HG02938 (cell line): ENCODE measurements at regions not wholly inside any gene's neighbourhood (a gene's known extent, or its start where the extent isn't known, plus 50 kb on each side); places are given as distances from the start of the nearest gene placed in this dataset.

Source experiments
- ATAC-seq: cut with Tn5 transposase; IDR thresholded peaks from one replicate; pipeline ENCODE4 v1.9.1; 2021; ENCODE audit warnings: mild to moderate bottlenecking, moderate library complexity; ENCODE audit not compliant: unreplicated experiment

DNA sequence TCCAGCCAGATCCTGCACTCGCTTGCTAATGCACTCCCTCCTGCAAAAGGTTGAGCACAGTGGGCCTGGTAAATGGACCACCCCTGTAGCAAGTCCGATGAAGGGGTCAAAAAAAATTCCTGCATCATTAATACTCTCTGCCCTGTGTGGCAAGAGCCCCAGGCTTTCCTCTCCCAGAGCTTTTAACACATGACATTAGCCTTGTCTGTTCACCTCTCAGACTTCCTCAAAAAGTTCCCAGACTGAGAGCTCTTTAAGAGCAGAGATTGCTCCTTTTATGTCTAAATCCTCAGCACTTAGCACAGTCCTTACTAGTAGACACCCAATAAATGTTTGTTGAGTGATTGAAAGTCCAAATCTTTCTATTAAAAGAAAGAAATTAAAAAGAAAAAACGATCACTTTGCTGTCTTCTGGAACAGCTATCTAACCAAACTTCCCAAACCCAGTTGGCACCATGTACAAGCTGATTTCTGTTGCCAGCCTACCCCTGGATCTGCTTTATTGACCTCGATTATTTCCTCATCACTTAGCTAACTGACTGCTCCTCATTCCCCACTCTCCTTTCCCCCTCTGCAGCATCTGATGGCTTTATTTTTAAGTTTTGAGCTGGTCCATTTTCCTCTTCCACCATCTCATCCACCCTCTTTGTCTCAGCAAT lies 209.8 kb downstream of the ENC1 start:
- no peak for ATAC-seq

- ATAC-seq: no peak
Measured at GRCh38 chr5:74429495-74429894, 211.0 kb downstream of the ENC1 start.

GRCh38 chr5:74428876-74429275 lies 211.7 kb downstream of the ENC1 start:
- ATAC-seq: no peak

DNA sequence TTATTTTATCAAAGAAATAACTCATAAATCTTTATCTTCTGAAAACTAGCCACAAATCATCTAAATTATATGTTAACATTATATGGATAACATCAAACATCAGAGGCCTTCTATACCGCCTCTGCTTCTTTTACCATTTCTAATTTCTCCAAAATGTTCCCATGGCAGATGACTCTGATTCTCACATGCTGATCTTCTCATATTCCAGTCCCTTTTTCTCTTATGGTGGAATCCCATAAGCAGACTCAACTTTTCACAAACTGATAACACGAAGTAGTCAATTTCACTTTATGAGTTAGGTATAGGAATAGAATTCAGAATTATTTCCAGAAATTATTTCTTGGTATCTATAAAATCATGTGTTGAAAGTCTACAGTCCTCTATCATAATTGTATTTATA lies 212.3 kb downstream of the ENC1 start:
- ATAC-seq: no peak

DNA sequence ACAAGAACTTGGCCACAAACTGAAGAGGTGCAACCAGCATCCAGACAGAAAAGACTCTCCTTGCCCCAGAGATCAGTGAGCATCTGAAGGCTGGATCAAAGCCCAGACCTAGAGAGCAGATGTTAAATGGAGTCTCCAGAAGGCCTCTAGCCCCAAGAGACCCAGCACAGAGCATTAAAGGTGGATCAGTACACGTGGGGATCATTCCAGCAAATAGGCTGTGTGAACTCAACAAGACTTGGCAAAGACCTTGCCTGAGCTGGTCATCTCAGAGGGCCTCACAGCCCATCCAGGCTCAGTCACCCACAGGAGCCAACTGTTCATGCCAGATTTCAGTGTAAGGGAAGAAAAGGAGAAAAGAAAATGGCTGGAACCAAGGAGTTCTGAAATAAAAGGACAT lies 214.0 kb downstream of the ENC1 start:
- ATAC-seq: no peak

- no peak for ATAC-seq
Measured at GRCh38 chr5:74424162-74424868, 216.2 kb downstream of the ENC1 start.

DNA sequence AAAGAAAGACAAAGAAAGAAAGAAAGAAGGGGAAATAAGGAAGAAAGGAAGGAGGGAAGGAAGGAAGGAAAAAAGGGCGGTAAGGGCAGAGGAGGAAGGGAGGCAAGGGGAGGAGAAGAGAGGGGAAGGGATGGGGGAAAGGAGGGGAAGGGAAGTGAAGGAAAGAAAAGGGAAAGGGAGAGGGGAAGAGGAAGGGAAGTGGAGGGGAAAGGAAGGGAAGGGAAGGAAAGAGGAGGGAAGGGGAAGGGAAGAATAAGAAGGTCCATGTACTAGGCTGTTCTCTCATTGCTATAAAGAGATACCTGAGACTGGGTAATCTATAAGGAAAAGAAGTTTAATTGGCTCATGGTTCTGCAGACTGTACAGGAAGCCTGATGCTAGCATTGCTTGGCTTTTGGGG lies 217.1 kb downstream of the ENC1 start:
- no peak for ATAC-seq

DNA sequence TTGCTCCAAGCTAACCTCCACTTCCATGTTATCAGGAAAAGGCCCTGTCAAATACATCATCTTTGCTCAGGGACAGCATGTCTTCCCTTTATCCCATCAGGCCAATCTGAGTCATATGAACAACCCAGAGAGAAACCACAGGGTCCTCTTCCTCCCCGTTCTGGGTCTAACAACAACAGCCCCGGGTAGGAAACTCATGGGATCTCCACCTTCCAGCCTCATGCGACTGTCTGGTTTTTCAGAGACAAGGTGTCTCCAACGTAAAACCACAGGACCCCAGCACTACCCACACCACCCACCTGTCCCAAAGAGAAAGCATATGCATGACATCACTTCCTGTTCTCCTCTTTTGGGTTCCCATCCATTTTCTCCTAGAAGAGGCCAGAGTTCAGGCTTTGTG lies 217.9 kb downstream of the ENC1 start:
- ATAC-seq: no peak

DNA sequence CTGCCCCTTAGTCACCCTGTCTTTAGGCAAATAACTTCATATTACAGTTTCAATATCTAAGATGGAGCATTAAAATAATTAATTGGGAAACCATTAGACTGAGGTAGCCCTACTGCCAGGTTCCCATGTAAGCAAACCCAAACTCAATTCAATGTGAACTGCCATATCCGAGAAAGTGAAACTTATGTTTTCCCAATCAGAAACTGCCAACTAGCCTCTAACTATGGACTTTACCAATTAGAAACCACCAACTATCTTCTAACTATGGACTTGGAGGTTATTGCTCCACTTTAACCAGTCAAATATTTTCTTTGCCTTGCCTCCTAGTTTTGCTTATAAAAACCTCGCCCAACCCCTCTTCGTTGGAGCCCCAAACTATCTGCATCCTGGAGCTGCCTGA lies 218.5 kb downstream of the ENC1 start:
- no peak for ATAC-seq

GRCh38 chr5:74421377-74421776 lies 219.2 kb downstream of the ENC1 start:
- ATAC-seq: no peak

DNA sequence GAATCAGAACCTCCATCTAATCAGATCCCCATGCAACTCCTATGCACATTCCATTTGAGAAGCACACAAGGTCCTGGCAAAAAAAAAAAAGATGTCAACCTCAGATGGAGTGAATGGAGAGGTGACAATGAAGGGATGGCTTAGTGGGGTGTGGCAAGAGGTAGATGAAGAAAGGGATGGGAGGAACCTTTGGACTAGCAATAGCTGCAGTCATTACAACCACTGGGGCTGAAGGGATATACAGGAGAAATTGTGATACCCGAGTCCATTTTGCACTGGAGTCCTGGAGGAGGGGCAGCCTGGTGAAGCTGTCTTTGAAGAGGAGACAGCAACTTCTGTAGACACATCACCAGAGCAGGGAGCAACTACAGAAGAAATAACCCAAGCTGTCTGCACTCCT lies 219.6 kb downstream of the ENC1 start:
- no peak for ATAC-seq

DNA sequence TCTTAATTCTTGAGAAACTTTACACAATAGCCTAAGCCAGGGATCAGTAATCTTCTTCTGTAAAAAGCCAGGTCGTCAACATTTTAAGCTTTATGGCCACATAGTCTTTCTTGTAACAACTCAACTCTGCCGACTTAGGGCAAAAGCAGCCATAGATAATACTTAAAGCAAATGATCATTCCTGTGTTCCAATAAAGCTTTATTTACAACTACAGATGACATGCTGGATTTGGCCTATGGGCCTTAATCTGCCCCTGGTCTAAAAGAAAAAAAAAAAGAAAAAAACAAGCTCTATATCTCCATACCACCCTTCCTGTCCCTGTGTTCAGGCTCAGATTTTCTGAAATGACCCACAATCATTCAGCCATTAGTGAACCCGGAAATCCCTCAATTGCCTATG lies 220.3 kb downstream of the ENC1 start:
- ATAC-seq: no peak

- ATAC-seq: no peak
Measured at GRCh38 chr5:74419468-74419867, 221.1 kb downstream of the ENC1 start.

DNA sequence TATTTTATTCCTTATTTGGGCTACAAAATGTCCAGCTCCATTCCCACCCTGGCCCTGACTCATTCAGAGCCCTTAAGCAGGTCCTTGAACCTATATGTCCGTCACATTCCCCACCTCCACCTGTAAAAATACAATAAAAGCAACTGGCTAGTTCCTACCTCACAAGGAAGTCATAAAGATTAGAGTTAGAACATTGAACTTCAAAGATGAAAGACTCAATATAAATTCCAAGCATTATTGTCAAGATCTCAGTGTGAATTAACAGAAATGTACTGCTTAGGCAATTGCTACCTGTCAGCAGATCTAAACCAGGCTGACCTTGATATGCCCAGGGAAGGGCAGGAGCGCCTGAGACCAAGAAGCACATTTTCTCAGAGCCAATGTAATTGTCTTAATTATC lies 221.8 kb downstream of the ENC1 start:
- ATAC-seq: no peak

- ATAC-seq: no peak
Measured at GRCh38 chr5:74418261-74418660, 222.3 kb downstream of the ENC1 start.

- no peak for ATAC-seq
Measured at GRCh38 chr5:74415695-74416102, 224.8 kb downstream of the ENC1 start.

DNA sequence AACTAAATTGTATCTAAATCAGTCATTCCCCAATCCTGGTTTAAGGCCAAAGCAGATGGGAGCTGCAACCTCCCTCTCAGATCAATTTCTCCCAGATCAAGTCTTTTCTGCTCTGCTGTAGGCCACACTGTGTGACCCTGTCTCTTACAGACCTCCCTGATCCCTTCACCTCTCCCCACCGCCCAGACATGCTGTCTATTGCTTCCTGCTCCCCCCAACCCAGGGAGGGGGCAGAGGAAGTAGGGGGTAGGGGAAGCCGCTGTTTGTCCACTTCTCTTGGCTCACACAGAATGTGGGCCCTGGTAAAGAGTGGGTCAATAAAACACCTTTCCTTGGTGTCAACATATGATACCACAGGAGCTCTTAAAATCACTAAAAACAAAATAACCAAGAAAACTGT lies 226.3 kb downstream of the ENC1 start:
- no peak for ATAC-seq

DNA sequence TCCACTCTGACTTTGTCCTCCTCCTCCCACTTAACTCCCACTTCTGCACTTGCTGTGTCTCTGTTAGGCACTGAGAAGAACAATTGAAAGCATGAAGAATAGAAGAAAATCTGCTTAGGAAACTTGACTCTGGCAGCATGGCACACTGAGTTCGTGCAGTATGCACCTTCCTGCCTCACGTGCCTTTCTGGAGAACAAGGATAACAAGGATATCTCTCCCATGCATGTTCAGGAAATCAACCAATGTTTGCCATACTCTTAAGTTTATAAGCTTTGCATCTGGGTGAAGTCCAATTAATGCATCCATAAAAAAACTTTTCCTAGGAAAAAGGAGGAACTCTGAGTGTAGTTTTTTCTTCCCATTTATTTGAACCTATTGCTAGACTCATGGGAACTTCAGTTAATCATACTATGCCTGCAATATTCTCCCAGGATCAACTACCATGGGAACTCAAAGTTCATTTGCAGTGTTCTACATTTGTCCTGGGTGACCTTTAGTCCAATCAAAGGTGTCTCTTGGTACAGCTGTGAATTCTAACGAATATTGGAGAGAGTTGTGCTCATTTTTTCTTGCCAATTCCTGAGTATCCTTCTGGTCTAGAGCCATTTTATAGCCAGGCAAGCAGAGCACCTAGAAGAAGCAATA lies 227.0 kb downstream of the ENC1 start:
- no peak for ATAC-seq

DNA sequence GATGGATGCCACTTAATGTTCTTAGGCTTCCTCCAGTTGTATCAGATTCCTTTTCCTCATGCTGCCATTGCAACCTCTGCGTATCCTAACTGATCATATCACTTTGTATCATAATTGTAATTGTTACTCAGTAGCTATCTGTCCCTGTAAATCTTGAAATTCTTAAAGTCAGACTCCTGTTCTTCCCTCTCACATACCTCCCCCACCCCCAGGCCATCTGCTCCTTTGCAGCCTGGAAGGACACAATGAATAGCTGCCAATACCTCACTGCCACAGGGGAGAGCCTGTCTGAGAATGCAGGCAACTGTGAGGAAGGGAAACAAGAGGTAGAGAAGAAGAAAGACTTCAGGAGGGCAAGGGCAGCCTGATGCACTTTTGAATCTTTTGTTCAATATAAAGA lies 228.5 kb downstream of the ENC1 start:
- no peak for ATAC-seq

GRCh38 chr5:74409712-74410111 lies 230.8 kb downstream of the ENC1 start:
- ATAC-seq: no peak

DNA sequence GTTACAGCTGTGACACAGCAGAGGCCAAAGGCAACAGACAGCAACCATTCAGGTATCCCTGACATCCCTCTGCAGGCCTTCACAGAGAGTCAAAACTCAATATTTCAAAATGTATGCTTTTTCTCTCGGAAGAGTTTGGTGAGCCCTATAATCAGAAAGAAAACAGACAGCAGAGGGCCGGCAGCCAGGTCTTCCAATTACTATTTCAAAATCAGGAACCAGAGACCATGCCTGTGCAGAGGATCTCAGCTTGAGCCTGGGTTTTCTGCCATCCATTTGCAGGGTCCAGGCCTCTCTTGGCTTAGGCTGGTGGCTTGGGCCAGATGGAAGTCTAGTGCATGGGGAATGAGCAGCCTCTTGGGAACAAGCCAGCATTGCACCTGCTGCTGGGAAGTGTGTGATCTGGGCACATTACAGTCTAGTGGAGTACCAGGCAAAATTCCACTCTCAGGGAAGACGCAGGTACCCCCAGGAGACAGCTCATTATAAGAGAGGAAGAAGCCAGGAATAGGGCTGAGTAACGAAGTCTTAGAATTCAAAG lies 231.3 kb downstream of the ENC1 start:
- no peak for ATAC-seq
